ENCODE measurements at regions not wholly inside any gene's neighbourhood (a gene's known extent, or its start where the extent isn't known, plus 50 kb on each side); places are given as distances from the start of the nearest gene placed in this dataset.

DNA sequence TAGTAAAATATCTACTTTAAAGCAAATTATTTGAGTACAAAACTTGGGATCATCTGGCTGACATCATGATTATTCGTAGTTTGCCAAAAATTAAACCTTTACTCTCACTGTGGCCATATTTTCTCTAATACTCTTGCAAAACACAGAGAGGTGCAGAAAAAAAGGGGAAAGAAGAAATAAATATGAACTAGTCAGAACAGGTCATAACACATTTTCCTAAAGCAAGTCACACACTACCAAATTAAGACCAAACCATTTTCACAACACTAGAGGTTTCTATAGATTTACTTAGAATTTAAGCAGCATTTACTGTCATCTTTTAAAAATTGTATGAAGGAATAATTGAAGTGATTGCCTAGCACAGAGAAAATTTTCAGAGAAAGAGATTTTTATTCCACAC, 726.1 kb downstream of the SORCS1 start:
- TF ChIP-seq CTCF (IDR thresholded peaks at IDR 0.05) = no peak
- TF ChIP-seq POLR2A (IDR thresholded peaks at IDR 0.05; ENCODE audit: low read depth) = no peak
- TF ChIP-seq EP300 (IDR thresholded peaks at IDR 0.05) = no peak
- no peak for TF ChIP-seq POLR2AphosphoS5 (IDR thresholded peaks at IDR 0.05)

Data from esophagus muscularis mucosa (tissue), 4 donors.